ENCODE measurements at regions not wholly inside any gene's neighbourhood (a gene's known extent, or its start where the extent isn't known, plus 50 kb on each side); places are given as distances from the start of the nearest gene placed in this dataset.
"Not testable (repeated sequence)": the region's sequence is repeated elsewhere in the genome, so short reads cannot be mapped to it uniquely, and the experiment has no call there.

- H3K27me3 ChIP-seq (ENCODE audit: control insufficient read depth in 2 of 2, insufficient read depth in 2 of 2, low read length in 2 of 2); H3K27ac ChIP-seq (ENCODE audit: low read depth, low read length); DNase-seq; H3K4me1 Mint-ChIP-seq; POLR2A ChIA-PET; intact Hi-C loops (cut with micrococcal nuclease); H3K36me3 Mint-ChIP-seq; H3K27me3 Mint-ChIP-seq; H3K4me1 ChIP-seq (ENCODE audit: control insufficient read depth in 2 of 2, insufficient read depth in 2 of 2, low read length in 2 of 2); ATAC-seq; H3K27ac Mint-ChIP-seq; H3K4me3 ChIP-seq (ENCODE audit: low read length); H3K36me3 ChIP-seq (ENCODE audit: control insufficient read depth in 2 of 3, insufficient read depth in 3 of 3, low read length in 3 of 3); CTCF ChIA-PET; H3K4me3 Mint-ChIP-seq; H3K9me3 ChIP-seq (ENCODE audit: control insufficient read depth in 2 of 3, low read length in 3 of 3): not testable (repeated sequence)
- H3K9me3 Mint-ChIP-seq: peaks cover 0 to 41% (median 12%) of the 10 kb centered on the region in 11 donors
Measured at GRCh38 chr7:13817230-13817629, 172.2 kb downstream of the ETV1 start.

GRCh38 chr7:13821152-13821787 is 168.2 kb downstream of the ETV1 start:
- Histone ChIP-seq H3K27ac (ENCODE audit: low read depth, low read length) (no peak overlapping the region), H3K4me3 (ENCODE audit: low read length) (no peak overlapping the region), H3K27me3 (ENCODE audit: control insufficient read depth in 2 of 2, insufficient read depth in 2 of 2, low read length in 2 of 2) (no peaks in the 10 kb centered on the region), H3K9me3 (ENCODE audit: control insufficient read depth in 2 of 3, low read length in 3 of 3) (no peaks in the 10 kb centered on the region), H3K36me3 (ENCODE audit: control insufficient read depth in 2 of 3, insufficient read depth in 3 of 3, low read length in 3 of 3) (no peaks in the 10 kb centered on the region), H3K4me1 (ENCODE audit: control insufficient read depth in 2 of 2, insufficient read depth in 2 of 2, low read length in 2 of 2) (no peaks in the 10 kb centered on the region)
- no peak overlapping the region for H3K4me3 Mint-ChIP-seq
- ATAC-seq: no peak
- H3K27ac Mint-ChIP-seq: no peak overlapping the region
- H3K27me3 Mint-ChIP-seq: no peaks in the 10 kb centered on the region
- H3K4me1 Mint-ChIP-seq: no peaks in the 10 kb centered on the region
- H3K9me3 Mint-ChIP-seq: peaks cover 0 to 24% (median 9%) of the 10 kb centered on the region in 11 donors
- intact Hi-C loops (cut with micrococcal nuclease): no loop called here
- peaks cover 0 to 5% (median 0%) of the 10 kb centered on the region in 5 donors for H3K36me3 Mint-ChIP-seq
- ChIA-PET CTCF (no interaction called here), POLR2A (no interaction called here)
- no peak for DNase-seq

- Mint-ChIP-seq H3K27me3 (no peaks in the 10 kb centered on the region), H3K27ac (no peak overlapping the region), H3K4me3 (no peak overlapping the region), H3K4me1 (no peaks in the 10 kb centered on the region), H3K36me3 (peaks cover 0 to 5% (median 0%) of the 10 kb centered on the region in 5 donors), H3K9me3 (peaks cover 0 to 20% (median 6%) of the 10 kb centered on the region in 11 donors)
- Histone ChIP-seq H3K4me1 (ENCODE audit: control insufficient read depth in 2 of 2, insufficient read depth in 2 of 2, low read length in 2 of 2) (no peaks in the 10 kb centered on the region), H3K27me3 (ENCODE audit: control insufficient read depth in 2 of 2, insufficient read depth in 2 of 2, low read length in 2 of 2) (no peaks in the 10 kb centered on the region), H3K4me3 (ENCODE audit: low read length) (no peak overlapping the region), H3K9me3 (ENCODE audit: control insufficient read depth in 2 of 3, low read length in 3 of 3) (no peaks in the 10 kb centered on the region), H3K36me3 (ENCODE audit: control insufficient read depth in 2 of 3, insufficient read depth in 3 of 3, low read length in 3 of 3) (no peaks in the 10 kb centered on the region), H3K27ac (ENCODE audit: low read depth, low read length) (no peak overlapping the region)
- POLR2A ChIA-PET: no interaction called here
- no peak for DNase-seq
- CTCF ChIA-PET: no interaction called here
- no peak for ATAC-seq
- intact Hi-C loops (cut with micrococcal nuclease): no loop called here
Measured at GRCh38 chr7:13822678-13823077, 166.8 kb downstream of the ETV1 start.

GRCh38 chr7:13826752-13827151 is 162.7 kb downstream of the ETV1 start:
- Histone ChIP-seq H3K4me1 (ENCODE audit: control insufficient read depth in 2 of 2, insufficient read depth in 2 of 2, low read length in 2 of 2) (no peaks in the 10 kb centered on the region), H3K27ac (ENCODE audit: low read depth, low read length) (no peak overlapping the region), H3K4me3 (ENCODE audit: low read length) (no peak overlapping the region), H3K9me3 (ENCODE audit: control insufficient read depth in 2 of 3, low read length in 3 of 3) (no peaks in the 10 kb centered on the region), H3K36me3 (ENCODE audit: control insufficient read depth in 2 of 3, insufficient read depth in 3 of 3, low read length in 3 of 3) (no peaks in the 10 kb centered on the region), H3K27me3 (ENCODE audit: control insufficient read depth in 2 of 2, insufficient read depth in 2 of 2, low read length in 2 of 2) (no peaks in the 10 kb centered on the region)
- ChIA-PET CTCF (no interaction called here), POLR2A (no interaction called here)
- Mint-ChIP-seq H3K27ac (no peak overlapping the region), H3K36me3 (no peaks in the 10 kb centered on the region), H3K9me3 (peaks cover 0 to 15% (median 0%) of the 10 kb centered on the region in 11 donors), H3K4me3 (no peak overlapping the region), H3K4me1 (no peaks in the 10 kb centered on the region), H3K27me3 (no peaks in the 10 kb centered on the region)
- DNase-seq: no peak
- ATAC-seq: no peak
- intact Hi-C loops (cut with micrococcal nuclease): no loop called here

- DNase-seq (no peak), ATAC-seq (no peak)
- Histone ChIP-seq H3K27me3 (ENCODE audit: control insufficient read depth in 2 of 2, insufficient read depth in 2 of 2, low read length in 2 of 2) (no peaks in the 10 kb centered on the region), H3K4me1 (ENCODE audit: control insufficient read depth in 2 of 2, insufficient read depth in 2 of 2, low read length in 2 of 2) (no peaks in the 10 kb centered on the region), H3K27ac (ENCODE audit: low read depth, low read length) (no peak overlapping the region), H3K36me3 (ENCODE audit: control insufficient read depth in 2 of 3, insufficient read depth in 3 of 3, low read length in 3 of 3) (no peaks in the 10 kb centered on the region), H3K9me3 (ENCODE audit: control insufficient read depth in 2 of 3, low read length in 3 of 3) (no peaks in the 10 kb centered on the region), H3K4me3 (ENCODE audit: low read length) (no peak overlapping the region)
- H3K36me3 Mint-ChIP-seq: no peaks in the 10 kb centered on the region
- intact Hi-C loops (cut with micrococcal nuclease): no loop called here
- H3K27me3 Mint-ChIP-seq: no peaks in the 10 kb centered on the region
- H3K9me3 Mint-ChIP-seq: peaks cover 0 to 15% (median 0%) of the 10 kb centered on the region in 11 donors
- CTCF ChIA-PET: no interaction called here
- H3K4me1 Mint-ChIP-seq: no peaks in the 10 kb centered on the region
- POLR2A ChIA-PET: no interaction called here
- no peak overlapping the region for H3K27ac Mint-ChIP-seq
- no peak overlapping the region for H3K4me3 Mint-ChIP-seq
Measured at GRCh38 chr7:13827716-13828115, 161.8 kb downstream of the ETV1 start.

GRCh38 chr7:13829231-13829630 is 160.2 kb downstream of the ETV1 start:
- no peak for ATAC-seq
- H3K9me3 ChIP-seq (ENCODE audit: control insufficient read depth in 2 of 3, low read length in 3 of 3): no peaks in the 10 kb centered on the region
- no peaks in the 10 kb centered on the region for H3K36me3 Mint-ChIP-seq
- H3K4me1 Mint-ChIP-seq: no peaks in the 10 kb centered on the region
- no peak overlapping the region for H3K27ac ChIP-seq (ENCODE audit: low read depth, low read length)
- peaks cover 0 to 8% (median 0%) of the 10 kb centered on the region in 11 donors for H3K9me3 Mint-ChIP-seq
- POLR2A ChIA-PET: no interaction called here
- H3K4me3 ChIP-seq (ENCODE audit: low read length): no peak overlapping the region
- H3K27ac Mint-ChIP-seq: no peak overlapping the region
- H3K27me3 Mint-ChIP-seq: no peaks in the 10 kb centered on the region
- no peaks in the 10 kb centered on the region for H3K27me3 ChIP-seq (ENCODE audit: control insufficient read depth in 2 of 2, insufficient read depth in 2 of 2, low read length in 2 of 2)
- intact Hi-C loops (cut with micrococcal nuclease): no loop called here
- H3K4me1 ChIP-seq (ENCODE audit: control insufficient read depth in 2 of 2, insufficient read depth in 2 of 2, low read length in 2 of 2): no peaks in the 10 kb centered on the region
- no peak for DNase-seq
- H3K36me3 ChIP-seq (ENCODE audit: control insufficient read depth in 2 of 3, insufficient read depth in 3 of 3, low read length in 3 of 3): no peaks in the 10 kb centered on the region
- no peak overlapping the region for H3K4me3 Mint-ChIP-seq
- CTCF ChIA-PET: no interaction called here

GRCh38 chr7:13829914-13830900 is 159.3 kb downstream of the ETV1 start:
- no peaks in the 10 kb centered on the region for H3K9me3 ChIP-seq (ENCODE audit: control insufficient read depth in 2 of 3, low read length in 3 of 3)
- CTCF ChIA-PET: no interaction called here
- no peak overlapping the region for H3K27ac Mint-ChIP-seq
- no peak overlapping the region for H3K4me3 ChIP-seq (ENCODE audit: low read length)
- DNase-seq (no peak), ATAC-seq (no peak)
- no peaks in the 10 kb centered on the region for H3K36me3 ChIP-seq (ENCODE audit: control insufficient read depth in 2 of 3, insufficient read depth in 3 of 3, low read length in 3 of 3)
- POLR2A ChIA-PET: no interaction called here
- H3K4me1 Mint-ChIP-seq: no peaks in the 10 kb centered on the region
- intact Hi-C loops (cut with micrococcal nuclease): no loop called here
- H3K27ac ChIP-seq (ENCODE audit: low read depth, low read length): no peak overlapping the region
- H3K4me3 Mint-ChIP-seq: no peak overlapping the region
- no peaks in the 10 kb centered on the region for H3K36me3 Mint-ChIP-seq
- no peaks in the 10 kb centered on the region for H3K27me3 ChIP-seq (ENCODE audit: control insufficient read depth in 2 of 2, insufficient read depth in 2 of 2, low read length in 2 of 2)
- no peaks in the 10 kb centered on the region for H3K27me3 Mint-ChIP-seq
- H3K4me1 ChIP-seq (ENCODE audit: control insufficient read depth in 2 of 2, insufficient read depth in 2 of 2, low read length in 2 of 2): no peaks in the 10 kb centered on the region
- no peaks in the 10 kb centered on the region for H3K9me3 Mint-ChIP-seq
